CD4-positive, alpha-beta T cell treated with Interleukin-15 for 4 hours (primary cell): ENCODE measurements at regions not wholly inside any gene's neighbourhood (a gene's known extent, or its start where the extent isn't known, plus 50 kb on each side); places are given as distances from the start of the nearest gene placed in this dataset.

ENCODE experiments used
- DNase-seq: peaks from one replicate; pipeline ENCODE4 v3.0.0-alpha.2; 2020; ENCODE audit warnings: low spot score

DNA sequence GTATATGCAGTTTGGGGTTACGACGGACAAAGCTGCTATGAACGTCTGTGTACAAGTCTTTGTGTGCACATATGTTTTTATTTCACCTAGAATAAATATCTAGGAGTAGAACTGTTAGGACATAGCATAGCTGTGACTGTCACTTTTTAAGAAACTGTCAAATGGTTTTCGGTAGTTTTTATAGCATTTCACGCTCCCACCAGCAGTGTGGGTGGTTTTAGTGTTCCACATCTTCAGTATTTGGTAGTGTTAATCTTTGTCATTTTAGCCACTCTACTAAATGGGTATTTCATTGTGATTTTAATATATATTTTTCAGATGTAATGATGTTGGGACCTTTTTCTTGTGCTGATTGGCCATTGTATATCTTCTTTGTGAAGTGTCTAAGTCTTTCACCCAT lies 109.1 kb upstream of the BCAT1 start:
- DNase-seq: no peak

DNA sequence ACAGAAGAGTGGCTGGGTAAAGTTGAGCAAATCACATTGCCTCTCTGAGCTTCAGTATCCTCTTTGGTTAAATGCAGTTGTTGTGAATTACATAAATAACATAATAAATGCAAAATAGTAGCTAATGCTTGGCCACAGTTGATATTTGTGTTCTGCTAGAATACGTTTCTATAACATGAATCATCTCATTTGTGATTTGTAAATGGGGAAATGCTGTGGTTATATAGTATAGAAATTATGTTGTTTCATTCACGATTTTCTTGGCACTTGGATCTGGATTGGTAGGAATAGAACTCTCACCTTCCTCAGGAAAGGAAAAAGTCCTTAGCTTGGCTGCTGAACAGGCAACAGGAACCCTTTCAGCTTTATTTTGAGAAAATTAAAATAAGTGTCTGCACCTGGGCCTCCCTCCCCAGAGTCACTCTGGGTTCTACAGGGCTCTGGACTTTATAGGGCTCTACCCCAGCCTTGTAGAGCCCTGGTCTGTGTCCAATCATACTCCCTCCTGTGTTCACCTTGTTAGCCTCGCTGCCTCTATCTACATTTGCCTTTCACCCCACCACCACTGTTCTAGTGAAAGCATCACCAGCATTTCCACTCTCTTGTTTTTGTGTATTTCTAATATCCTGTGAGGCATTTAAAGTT lies 107.7 kb upstream of the BCAT1 start:
- DNase-seq: no peak

DNA sequence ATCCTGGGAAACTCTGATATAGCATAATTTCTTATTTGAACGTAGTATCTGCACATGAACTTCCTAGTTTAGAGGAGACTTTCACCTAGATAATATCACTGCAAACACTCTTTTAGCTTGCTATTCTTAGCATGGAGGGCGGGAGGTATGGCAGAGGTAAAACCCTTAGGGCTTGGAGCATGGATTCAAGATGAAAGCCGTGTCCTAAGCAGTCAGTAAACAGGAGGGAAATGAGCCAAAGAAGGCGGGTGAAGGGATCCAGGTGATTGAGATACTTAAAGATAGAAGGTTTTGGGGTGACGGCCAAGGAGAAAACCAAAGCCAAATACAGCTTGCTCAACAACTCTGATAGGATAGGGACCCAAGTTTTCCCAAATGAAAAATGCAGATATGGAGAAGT lies 107.1 kb upstream of the BCAT1 start:
- no peak for DNase-seq

DNA sequence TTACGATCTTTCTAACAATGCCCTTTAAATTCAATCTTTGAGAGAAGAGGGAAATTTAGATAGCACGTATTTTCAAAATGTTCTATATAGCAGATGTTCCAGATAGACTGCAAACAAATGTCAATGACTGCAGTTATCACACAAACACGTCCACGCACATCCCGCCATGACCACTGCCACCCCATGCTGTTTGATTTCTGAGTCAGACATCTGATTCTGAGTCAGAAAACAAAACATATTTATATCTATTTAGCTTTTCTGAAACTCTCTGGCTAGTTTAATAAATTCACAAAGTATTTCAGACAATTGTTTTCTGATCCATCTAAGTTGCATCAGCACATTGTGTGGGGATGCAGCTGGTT lies 105.9 kb upstream of the BCAT1 start:
- DNase-seq: peak; percentile 58

DNA sequence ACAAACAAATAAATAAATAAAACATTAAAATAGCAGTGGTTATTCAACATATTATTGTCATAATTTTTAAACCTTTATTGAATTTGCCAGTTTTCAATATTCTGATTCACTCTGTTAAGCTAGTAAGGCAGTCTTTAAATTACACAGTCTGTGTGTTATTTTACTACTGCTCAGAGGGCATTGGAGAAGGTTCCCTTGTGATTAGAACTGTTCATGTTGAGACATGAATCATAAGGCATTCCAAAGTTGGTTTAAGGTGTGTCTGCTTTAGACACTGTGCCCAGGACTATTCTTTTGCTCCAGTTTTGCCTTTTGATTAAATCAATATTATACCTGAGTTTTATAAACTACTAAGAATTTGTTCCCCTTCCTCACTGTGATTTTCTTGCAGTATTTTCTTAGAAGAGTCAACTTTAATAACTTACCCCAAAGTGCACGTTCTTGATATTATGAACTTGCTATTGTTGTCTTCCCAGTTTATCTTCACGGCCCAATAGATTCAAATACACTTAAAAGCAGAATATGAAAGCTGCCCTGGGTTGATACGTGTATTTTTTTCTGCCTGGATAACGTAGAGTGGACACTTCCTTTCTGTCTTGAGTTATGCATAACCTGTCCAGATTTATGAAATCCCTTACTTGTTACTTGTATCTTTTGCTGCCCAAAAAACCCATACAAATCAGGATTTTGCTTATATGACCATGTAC lies 105.3 kb upstream of the BCAT1 start:
- DNase-seq: no peak

DNA sequence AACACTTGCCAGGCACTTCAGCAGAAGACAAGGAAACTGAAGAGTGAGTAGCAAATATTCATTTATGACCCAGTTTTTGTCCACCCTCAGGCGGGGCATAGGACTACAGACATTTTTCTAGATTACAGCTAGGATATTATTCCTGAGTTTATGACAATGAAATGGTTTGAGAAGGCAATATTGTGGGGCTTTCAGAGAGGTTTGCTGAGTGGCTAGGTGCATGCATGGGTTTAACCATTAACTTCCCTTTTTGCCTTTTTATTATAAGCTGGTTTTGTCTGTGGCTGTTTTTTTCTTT lies 104.0 kb upstream of the BCAT1 start:
- no peak for DNase-seq

DNA sequence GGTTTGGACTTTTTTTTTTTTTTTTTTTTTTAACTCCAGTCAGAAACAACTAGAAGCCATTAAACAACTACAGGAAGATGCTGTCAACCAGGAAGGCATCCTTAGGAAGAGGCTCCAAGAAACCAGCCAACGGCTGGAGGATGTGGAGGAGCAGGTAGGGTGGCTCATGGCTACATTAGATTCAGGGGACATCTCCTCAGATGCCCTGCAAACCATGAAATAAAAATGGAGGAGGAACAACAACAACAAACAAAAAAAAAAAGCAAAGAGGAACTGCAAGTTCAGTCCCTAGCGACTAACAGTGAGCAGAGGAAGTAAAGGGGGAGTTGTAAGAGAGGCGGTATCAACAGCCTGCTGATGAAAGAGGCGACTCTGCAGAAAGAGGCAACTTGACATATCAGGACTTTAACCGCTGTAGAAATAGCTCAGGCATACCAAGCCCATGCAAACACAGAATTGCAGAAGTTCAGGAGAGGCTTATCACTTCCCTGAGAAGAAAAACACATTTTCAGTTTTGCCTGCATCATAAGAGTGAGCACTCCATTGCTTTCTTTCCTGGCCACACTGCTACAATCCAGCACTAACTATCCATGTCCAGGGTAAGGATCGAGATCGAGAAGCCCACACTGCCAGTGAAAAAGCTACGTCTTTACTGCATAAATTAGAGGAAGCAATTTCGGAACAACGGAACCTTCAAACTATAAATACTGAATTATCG lies 103.5 kb upstream of the BCAT1 start:
- peak; percentile 71 for DNase-seq

DNA sequence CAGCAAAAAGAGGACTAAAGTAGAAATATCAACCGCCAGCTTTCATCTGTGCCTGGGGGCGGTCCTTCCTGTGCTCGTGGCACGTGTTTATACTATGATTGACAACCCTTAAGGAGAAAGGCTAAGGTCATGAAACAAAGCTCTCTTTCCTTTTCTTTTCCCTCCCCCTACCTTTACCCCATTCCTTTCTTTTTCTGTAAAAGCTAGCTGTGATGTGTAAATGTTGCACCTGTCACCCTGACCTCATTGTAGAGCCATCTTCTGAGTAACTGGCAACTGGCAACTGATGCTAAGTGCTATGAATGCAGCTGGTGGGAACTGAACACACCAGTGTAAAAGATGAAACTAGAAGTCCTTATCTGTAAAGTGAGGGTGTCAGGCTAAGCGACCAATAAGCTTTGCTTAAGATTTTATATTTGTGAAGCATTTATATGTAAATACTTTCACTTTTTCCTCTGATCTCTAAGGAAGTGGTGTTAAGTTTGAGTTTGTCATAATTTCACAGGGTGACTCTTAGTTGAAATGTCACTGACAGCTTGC lies 102.8 kb upstream of the BCAT1 start:
- DNase-seq: peak; percentile 77

DNA sequence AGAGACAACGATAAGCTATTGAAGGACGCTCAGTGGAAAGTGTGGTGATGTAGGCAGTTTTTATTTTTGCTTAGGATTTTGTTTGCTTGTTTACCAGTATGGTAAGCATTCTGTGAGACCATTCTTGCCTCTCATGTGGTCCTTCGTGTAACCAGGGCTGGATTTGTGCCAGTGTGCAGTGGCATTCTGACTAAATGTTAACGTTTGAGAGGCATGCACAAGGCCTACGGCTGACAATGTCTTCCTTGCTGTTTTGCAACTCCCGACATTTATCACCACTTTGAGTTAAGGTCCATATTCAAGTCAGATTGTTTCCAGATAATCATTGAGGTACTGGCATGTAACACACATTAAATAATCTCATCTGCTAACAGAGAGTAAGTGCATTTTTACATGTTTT lies 102.3 kb upstream of the BCAT1 start:
- no peak for DNase-seq

DNA sequence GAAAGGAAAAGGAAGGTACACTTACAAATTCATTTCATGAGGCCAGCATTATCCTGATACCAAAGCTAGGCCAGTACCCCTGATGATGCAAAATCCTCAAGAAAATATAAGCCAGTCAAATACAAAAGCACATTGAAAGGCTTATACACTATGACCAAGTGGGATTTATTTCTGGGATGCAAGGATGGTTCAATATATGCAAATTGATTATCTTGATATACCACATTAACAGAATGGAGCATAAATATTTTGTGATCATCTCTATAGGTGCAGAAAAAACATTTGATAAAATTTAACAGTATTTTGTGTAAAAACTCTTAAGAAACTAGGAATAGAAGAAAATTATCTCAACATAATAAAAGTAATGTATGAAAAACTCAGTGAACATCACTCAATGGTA lies 97.0 kb upstream of the BCAT1 start:
- no peak for DNase-seq

DNA sequence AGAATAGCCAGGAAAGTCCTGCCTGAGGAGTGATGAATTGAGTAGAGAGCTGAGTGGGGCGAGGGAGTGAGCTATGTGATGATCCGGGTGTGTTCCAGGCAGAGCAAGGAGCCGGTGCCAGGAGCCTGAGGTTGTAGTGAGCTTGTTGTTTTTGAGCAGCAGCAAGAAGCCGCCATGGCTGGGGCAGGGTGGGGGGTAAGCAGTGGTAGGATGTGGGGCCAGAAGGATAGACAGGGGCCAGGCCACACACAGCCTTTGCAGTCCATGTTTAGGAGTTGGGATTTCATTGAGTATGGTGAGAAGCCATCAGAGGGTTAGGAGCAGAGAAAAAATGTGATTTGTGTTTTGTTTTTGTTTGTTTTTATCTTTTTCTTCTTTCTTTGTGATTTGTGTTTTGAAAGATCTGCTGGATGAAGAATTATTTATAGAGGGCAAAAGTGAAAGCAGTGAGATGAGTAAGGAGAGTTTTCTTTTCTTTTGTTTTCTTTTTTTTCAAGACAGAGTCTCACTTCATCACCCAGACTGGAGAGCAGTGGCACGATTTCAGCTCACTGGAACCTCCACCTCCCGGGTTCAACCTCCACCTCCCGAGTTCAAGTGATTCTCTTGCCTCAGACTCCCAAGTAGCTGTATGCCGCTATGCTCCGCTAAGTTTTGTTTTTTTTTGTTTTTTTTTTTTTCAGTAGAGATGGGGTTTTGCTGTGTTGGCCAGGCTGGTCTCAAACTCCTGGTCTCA lies 92.3 kb upstream of the BCAT1 start:
- no peak for DNase-seq

DNA sequence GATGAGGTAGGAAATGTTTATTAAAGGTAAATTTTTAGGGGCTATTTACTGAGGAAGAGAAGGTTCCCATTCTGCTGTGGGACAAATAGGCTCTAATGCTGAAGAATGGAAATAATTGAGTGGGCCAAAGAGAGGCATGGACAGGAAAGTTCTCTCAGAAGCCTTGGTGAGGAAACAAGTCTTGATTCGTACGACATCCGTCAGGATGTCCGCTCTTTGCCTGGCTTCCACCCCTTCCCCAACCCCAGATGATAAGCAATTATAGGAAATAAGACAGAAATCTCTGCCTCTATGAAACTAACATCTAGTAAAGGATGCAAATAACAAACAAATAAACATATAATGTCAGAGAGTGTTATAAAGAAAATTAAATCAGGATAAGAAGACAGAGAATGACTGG lies 91.7 kb upstream of the BCAT1 start:
- DNase-seq: no peak

DNA sequence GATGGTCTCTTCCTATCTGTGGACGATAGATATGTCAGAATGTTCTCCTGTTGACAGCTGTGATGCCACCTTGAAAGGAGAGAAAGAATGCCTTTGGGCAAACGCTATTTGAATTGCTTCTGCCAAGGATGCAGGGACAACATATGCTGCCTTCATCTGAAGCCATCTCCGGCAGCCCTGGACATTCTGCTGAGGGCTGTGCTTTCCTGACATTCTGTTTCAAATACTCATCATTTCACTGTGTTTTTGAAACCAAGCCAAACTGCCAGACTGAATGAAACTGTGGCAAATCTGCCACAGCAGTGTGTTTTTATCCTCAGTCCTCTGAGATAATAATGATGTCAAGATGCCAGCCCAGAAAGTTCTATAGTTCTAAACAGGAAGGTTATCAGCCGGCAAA lies 85.8 kb upstream of the BCAT1 start:
- DNase-seq: no peak

DNA sequence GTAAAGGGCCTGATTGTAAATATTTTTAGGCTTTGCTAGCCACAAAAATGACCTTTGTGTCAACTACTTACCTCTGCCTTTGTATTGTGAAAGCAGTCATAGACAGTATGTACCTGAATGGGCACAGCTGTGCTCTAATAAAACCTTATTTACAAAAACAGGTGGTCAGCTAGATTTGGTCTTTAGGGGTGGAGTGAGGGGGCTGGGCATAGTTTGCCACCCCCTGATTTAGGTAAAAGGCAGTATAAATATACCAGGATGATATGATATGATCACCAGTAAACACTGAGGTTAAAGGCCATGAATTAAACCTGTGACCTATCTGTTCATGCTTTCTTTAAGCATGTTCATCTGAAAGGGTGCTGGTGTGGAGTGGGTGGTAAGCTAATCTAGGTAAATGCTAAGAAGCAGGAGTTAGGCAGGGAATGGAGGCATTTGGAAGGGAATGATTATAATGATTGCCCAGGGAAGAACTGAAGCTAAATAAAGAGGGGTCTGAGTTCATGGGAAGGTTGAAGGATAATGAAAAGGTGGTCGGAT lies 77.1 kb upstream of the BCAT1 start:
- no peak for DNase-seq

DNA sequence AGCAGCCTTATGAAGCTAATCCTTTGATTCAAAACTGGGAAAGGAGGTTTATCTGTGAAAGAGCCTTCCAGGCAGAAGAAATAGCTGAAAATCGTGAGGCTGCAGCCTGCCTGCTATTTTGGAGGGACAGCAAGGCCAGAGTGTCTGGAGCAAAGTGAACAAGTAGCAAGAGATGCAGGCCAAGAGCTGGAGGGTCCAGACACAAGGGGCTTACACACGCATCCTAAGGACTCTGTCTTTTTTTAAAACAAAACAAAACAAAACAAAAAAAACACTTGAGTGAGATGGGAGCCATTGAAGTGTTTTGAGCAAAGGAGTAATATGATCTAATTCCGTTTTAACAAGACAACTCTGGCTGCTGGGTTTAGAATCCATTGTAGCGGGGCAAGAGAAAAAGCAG lies 76.4 kb upstream of the BCAT1 start:
- DNase-seq: no peak

DNA sequence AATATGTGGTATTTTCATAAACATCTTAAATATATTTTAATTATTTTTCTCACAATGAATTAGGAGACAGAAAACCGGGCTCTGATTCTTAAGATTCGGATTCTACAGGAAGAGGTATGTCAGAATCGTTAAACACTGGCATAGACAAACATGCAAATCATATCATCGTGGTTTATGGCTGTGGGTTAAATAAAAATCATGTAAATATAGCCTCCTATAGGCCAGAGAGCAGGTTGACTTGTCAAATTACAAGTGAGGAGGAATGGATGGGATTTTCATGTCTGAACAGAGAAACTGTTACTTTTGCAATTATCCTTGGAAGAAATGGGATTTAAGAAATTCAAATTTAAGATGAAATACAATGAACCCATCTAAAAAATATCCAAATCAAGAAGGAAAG lies 74.9 kb upstream of the BCAT1 start:
- DNase-seq: no peak

DNA sequence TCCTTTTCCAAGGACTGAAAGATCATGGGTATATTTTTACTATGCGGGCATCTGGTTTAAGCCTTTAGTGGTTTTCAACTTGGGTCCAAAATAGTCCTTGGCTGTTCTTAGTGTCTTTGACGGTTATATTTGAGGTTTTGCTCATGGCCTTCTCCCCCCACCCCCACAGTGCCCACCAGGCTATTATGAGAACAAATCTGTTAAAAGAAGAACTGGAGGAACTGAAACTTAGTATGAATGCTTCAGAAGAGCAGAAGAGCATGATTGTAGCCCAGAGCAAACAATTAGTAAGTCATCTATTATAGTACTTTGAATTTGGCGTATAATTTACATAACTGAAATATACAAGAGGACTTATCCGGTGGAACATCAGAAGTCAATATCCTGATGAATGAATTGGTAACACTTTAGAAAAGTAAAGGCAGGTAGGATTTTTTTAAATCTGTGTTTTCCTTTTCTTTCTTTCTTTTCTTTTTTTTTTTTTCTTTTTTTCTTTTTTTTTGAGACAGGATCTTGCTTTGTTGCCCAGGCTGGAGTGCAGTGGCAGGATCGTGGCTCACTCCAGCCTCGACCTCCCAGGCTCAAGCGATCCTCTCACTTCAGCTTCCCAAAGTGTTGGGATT lies 71.8 kb upstream of the BCAT1 start:
- DNase-seq: no peak

DNA sequence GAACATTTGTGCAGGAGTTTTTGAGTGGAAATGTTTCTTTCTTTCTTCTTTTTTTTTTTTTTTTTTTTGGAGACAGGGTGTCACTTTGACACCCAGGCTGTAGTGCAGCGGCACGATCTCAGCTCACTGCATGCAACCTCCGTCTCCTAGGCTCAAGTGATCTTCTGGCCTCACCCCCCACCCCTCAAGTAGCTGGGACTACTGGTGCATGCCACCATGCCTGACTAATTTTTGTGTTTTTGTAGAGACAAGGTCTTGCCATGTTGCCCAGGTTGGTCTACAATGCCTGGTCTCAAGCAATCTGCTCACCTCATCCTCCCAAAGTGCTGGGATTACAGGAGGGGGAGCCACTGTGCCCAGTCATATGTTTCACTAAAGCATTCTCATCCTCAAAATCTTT lies 69.2 kb upstream of the BCAT1 start:
- DNase-seq: no peak

DNA sequence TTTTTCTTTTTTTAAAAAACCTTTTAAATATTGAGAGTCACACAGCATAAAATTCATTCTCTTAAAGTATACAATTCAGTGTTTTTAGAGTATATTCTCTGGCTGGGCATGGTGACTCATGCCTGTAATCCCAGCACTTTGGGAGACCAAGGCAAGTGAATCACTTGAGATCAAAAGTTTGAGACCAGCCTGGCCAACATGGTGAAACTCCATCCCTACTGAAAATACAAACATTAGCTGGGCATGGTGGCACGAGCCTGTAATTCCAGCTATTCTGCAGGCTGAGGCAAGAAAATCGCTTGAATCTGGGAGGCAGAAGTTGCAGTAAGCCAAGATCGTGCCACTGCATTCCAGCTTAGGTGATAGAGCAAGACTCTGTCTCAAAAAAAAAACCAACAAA lies 68.4 kb upstream of the BCAT1 start:
- no peak for DNase-seq

DNA sequence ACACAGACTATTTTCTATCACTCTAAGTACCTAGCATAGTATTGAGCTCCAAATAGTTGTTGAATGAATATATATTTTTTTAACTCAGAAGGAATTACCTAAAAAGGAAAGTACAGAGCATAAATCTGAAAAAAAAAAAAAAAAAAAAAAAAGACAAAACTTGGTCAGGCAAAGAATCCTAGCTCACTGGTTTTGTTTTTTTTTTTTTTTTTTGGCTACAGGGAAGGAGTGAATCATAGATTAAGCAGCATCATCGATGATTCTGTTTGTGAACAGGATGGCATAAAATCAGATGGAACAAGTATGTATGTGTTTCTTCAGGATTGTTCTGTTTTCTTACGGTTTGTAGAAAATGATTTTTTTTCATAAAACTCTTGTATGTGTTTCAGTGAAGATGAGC lies 66.1 kb upstream of the BCAT1 start:
- DNase-seq: no peak

DNA sequence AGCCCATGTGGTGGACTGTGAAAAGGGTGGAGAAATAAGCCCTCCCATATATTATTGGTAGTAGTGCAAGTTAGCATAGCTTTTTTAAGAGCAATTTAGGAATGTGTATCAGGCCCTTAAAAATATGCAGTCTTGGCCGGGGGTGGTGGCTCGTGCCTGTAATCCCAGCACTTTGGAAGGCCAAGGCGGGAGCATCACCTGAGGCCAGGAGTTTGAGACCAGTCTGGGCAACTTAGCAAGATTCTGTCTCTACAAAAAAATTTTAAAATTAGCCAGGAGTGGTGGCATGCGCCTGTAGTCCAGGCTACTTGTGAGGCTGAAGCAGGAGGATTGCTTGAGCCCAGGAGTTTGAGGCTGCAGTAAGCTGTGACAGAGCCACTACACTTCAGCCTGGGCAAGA lies 64.2 kb upstream of the BCAT1 start:
- DNase-seq: no peak

DNA sequence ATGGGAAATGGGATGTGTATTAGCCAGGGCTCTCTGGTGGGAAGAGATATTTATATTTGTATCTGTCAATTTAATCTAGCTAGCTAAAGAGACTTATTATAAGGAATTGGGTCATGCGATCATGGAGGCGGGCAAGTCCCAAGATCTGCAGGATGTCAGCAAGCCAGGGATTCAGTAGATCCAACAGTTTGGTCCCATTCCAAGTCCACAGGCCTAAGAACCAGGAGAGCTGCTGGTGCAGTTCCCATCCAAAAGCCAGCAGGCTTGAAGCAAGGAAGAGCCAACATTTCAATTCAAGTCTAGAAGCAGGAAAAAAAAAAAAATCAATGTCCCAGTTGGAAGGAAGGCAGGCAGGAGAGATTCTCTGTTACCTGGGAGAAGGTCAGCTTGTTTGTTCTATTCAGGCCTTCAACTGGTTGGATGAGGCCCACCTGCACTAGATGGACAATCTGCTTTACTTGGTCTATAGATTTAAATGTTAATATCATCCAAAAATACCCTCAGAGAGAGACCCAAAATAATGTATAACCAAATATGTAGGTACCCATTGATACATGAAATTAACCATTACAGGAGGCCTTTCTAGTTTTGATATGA lies 60.7 kb upstream of the BCAT1 start:
- no peak for DNase-seq
